CD14-positive monocyte (primary cell): ENCODE measurements at regions not wholly inside any gene's neighbourhood (a gene's known extent, or its start where the extent isn't known, plus 50 kb on each side); places are given as distances from the start of the nearest gene placed in this dataset.

Experiments used
- DNase-seq, 3 donors: peaks; one replicate each; pipeline ENCODE4 v3.0.0-alpha.2; 2011 to 2022
- H2AFZ ChIP-seq: 2 replicates; pipeline ENCODE4 v1.6.0; 2012; ENCODE audit warnings: mild to moderate bottlenecking, low read depth, low read length, inconsistent platforms; ENCODE audit not compliant: insufficient read depth, poor library complexity, severe bottlenecking
- H3K27ac ChIP-seq, 2 donors: 1 replicate in 1 of 2; 2 replicates in 1 of 2; pipeline ENCODE4 v1.5.1; 2012 to 2013; ENCODE audit warnings: low read length in 2 of 2, control low read depth in 1 of 2, inconsistent platforms in 1 of 2, low read depth in 1 of 2, mild to moderate bottlenecking in 1 of 2
- H3K27me3 ChIP-seq, 2 donors: one replicate each; pipeline versions ENCODE4 v1.6.0 to v1.6.1; 2011 to 2013; ENCODE audit warnings: low read length in 2 of 2; ENCODE audit not compliant: control insufficient read depth in 2 of 2, insufficient read depth in 2 of 2
- H3K36me3 ChIP-seq, 2 donors: replicated peaks in 1 of 2; 1 replicate in 1 of 2; 2 replicates in 1 of 2; pipeline versions ENCODE4 v1.5.1 to v1.6.1; 2012 to 2013; ENCODE audit warnings: low read length in 2 of 2, control low read depth in 1 of 2, inconsistent platforms in 1 of 2, mild to moderate bottlenecking in 1 of 2; ENCODE audit not compliant: insufficient read depth in 2 of 2, control insufficient read depth in 1 of 2
- H3K4me1 ChIP-seq, 2 donors: 1 replicate in 1 of 2; 2 replicates in 1 of 2; pipeline versions ENCODE4 v1.5.1 to v1.6.1; 2012 to 2013; ENCODE audit warnings: low read length in 2 of 2, control low read depth in 1 of 2, inconsistent platforms in 1 of 2, mild to moderate bottlenecking in 1 of 2, moderate library complexity in 1 of 2; ENCODE audit not compliant: insufficient read depth in 2 of 2, control insufficient read depth in 1 of 2
- H3K4me2 ChIP-seq: replicated peaks from 2 replicates; pipeline ENCODE3; 2012; ENCODE audit warnings: low read length, moderate library complexity, mild to moderate bottlenecking; ENCODE audit not compliant: poor library complexity, severe bottlenecking; ENCODE audit errors: extremely low read depth
- H3K4me3 ChIP-seq, 3 experiments: fragments of 200-600 bp in 1 of 3; sonication (generic) in 1 of 3; replicated peaks in 1 of 3; 1 replicate in 2 of 3; 2 replicates in 1 of 3; pipeline ENCODE4 v1.5.1; 2011 to 2013; ENCODE audit warnings: low read length in 3 of 3, mild to moderate bottlenecking in 3 of 3, control low read depth in 2 of 3, low read depth in 2 of 3, inconsistent platforms in 1 of 3, moderate library complexity in 1 of 3
- H3K79me2 ChIP-seq: 2 replicates; pipeline ENCODE4 v1.6.0; 2012; ENCODE audit warnings: mild to moderate bottlenecking, control low read depth, inconsistent platforms, low read length, moderate library complexity; ENCODE audit not compliant: insufficient read depth
- H3K9ac ChIP-seq: 2 replicates; pipeline ENCODE4 v1.6.0; 2017; ENCODE audit warnings: low read length, mild to moderate bottlenecking; ENCODE audit not compliant: insufficient read depth, poor library complexity, severe bottlenecking
- H3K9me3 ChIP-seq, 2 donors: replicated peaks in 1 of 2; 1 replicate in 1 of 2; 2 replicates in 1 of 2; pipeline versions ENCODE4 v1.5.1 to v1.6.1; 2012 to 2013; ENCODE audit warnings: low read length in 2 of 2, control low read depth in 1 of 2; ENCODE audit not compliant: control insufficient read depth in 1 of 2, insufficient read depth in 1 of 2
- H4K20me1 ChIP-seq: 2 replicates; pipeline ENCODE4 v1.6.0; 2012; ENCODE audit warnings: mild to moderate bottlenecking, low read length, control low read depth, moderate library complexity; ENCODE audit not compliant: insufficient read depth
- H3K27ac Mint-ChIP-seq, 7 donors: one replicate each; pipeline ENCODE4 v1.8.0; 2020; ENCODE audit warnings: mild to moderate bottlenecking in 7 of 7, mixed read lengths in 7 of 7, moderate library complexity in 6 of 7, inconsistent platforms in 2 of 7
- H3K27me3 Mint-ChIP-seq, 3 donors: one replicate each; pipeline ENCODE4 v1.8.0; 2021 to 2022; ENCODE audit warnings: low read depth in 3 of 3, mild to moderate bottlenecking in 3 of 3, mixed read lengths in 3 of 3, moderate library complexity in 3 of 3, inconsistent platforms in 1 of 3
- H3K36me3 Mint-ChIP-seq, 2 donors: one replicate each; pipeline ENCODE4 v1.8.0; 2020; ENCODE audit warnings: mixed read lengths in 2 of 2, inconsistent platforms in 1 of 2, mild to moderate bottlenecking in 1 of 2
- H3K4me1 Mint-ChIP-seq: one replicate; pipeline ENCODE4 v1.8.0; 2020; ENCODE audit warnings: mild to moderate bottlenecking, mixed read lengths
- H3K4me3 Mint-ChIP-seq, 2 donors: one replicate each; pipeline ENCODE4 v1.8.0; 2020; ENCODE audit warnings: mild to moderate bottlenecking in 2 of 2, mixed read lengths in 2 of 2, moderate library complexity in 1 of 2
- H3K9me3 Mint-ChIP-seq, 7 donors: one replicate each; pipeline ENCODE4 v1.8.0; 2020 to 2022; ENCODE audit warnings: mixed read lengths in 7 of 7, mild to moderate bottlenecking in 6 of 7, moderate library complexity in 6 of 7, inconsistent platforms in 2 of 7
- WGBS: methylation state at CpG from one replicate; pipeline ENCODE4 v1.1.5; 2013; ENCODE audit warnings: missing lambda C conversion rate; ENCODE audit not compliant: insufficient coverage; 5-methylcytosine and 5-hydroxymethylcytosine counted together
- intact Hi-C, 2 donors: fragments of 100-400 bp; cut with micrococcal nuclease; formaldehyde crosslinking; loops; one replicate each; pipeline versions ENCODE4 v1.15.0 to v1.15.1; 2023
- TF ChIP-seq, protein P1 (sequence below): fragments of 200-600 bp; IDR thresholded peaks from one replicate; pipeline ENCODE4 v1.8.0; 2022; ENCODE audit warnings: antibody characterized with exemption, mild to moderate bottlenecking

- TF ChIP-seq, protein P1, sequence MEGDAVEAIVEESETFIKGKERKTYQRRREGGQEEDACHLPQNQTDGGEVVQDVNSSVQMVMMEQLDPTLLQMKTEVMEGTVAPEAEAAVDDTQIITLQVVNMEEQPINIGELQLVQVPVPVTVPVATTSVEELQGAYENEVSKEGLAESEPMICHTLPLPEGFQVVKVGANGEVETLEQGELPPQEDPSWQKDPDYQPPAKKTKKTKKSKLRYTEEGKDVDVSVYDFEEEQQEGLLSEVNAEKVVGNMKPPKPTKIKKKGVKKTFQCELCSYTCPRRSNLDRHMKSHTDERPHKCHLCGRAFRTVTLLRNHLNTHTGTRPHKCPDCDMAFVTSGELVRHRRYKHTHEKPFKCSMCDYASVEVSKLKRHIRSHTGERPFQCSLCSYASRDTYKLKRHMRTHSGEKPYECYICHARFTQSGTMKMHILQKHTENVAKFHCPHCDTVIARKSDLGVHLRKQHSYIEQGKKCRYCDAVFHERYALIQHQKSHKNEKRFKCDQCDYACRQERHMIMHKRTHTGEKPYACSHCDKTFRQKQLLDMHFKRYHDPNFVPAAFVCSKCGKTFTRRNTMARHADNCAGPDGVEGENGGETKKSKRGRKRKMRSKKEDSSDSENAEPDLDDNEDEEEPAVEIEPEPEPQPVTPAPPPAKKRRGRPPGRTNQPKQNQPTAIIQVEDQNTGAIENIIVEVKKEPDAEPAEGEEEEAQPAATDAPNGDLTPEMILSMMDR: no peak
- Histone ChIP-seq H3K9ac (no peak overlapping the region), H3K4me2 (no peak overlapping the region), H3K27me3 (no peaks in the 10 kb centered on the region), H3K4me1 (no peaks in the 10 kb centered on the region), H3K9me3 (no peaks in the 10 kb centered on the region), H4K20me1 (no peaks in the 10 kb centered on the region), H3K27ac (no peak overlapping the region), H3K79me2 (no peaks in the 10 kb centered on the region), H2AFZ (no peak overlapping the region), H3K36me3 (no peaks in the 10 kb centered on the region), H3K4me3 (no peak overlapping the region)
- DNase-seq: no peak
- no peaks in the 10 kb centered on the region for H3K36me3 Mint-ChIP-seq
- no peaks in the 10 kb centered on the region for H3K27me3 Mint-ChIP-seq
- WGBS: 100% methylated on average over 2 of the region's 3 CpGs
- H3K27ac Mint-ChIP-seq: no peak overlapping the region
- H3K4me3 Mint-ChIP-seq: no peak overlapping the region
- intact Hi-C loops: no loop called here
- H3K4me1 Mint-ChIP-seq: no peaks in the 10 kb centered on the region
- peaks cover 0 to 4% (median 1%) of the 10 kb centered on the region in 7 donors for H3K9me3 Mint-ChIP-seq
Observed at GRCh38 chr12:74752215-74752614, 214.6 kb downstream of the ATXN7L3B start.

- no peaks in the 10 kb centered on the region for H3K36me3 Mint-ChIP-seq
- H3K9ac ChIP-seq: no peak overlapping the region
- H3K4me1 ChIP-seq: no peaks in the 10 kb centered on the region
- H3K27me3 ChIP-seq: no peaks in the 10 kb centered on the region
- no peaks in the 10 kb centered on the region for H3K9me3 Mint-ChIP-seq
- H3K36me3 ChIP-seq: no peaks in the 10 kb centered on the region
- DNase-seq: no peak
- no peak overlapping the region for H3K4me2 ChIP-seq
- H3K4me3 ChIP-seq: no peak overlapping the region
- no peak overlapping the region for H3K4me3 Mint-ChIP-seq
- no peak overlapping the region for H2AFZ ChIP-seq
- no peak overlapping the region for H3K27ac Mint-ChIP-seq
- no peaks in the 10 kb centered on the region for H4K20me1 ChIP-seq
- no peaks in the 10 kb centered on the region for H3K9me3 ChIP-seq
- no peaks in the 10 kb centered on the region for H3K4me1 Mint-ChIP-seq
- intact Hi-C loops: no loop called here
- H3K27ac ChIP-seq: no peak overlapping the region
- no peaks in the 10 kb centered on the region for H3K79me2 ChIP-seq
- H3K27me3 Mint-ChIP-seq: peaks cover 0 to 1% (median 0%) of the 10 kb centered on the region in 3 donors
- TF ChIP-seq, protein P1: no peak
Observed at GRCh38 chr12:74770552-74770951, 232.9 kb downstream of the ATXN7L3B start.
